ENCODE measurements at regions not wholly inside any gene's neighbourhood (a gene's known extent, or its start where the extent isn't known, plus 50 kb on each side); places are given as distances from the start of the nearest gene placed in this dataset.

DNA sequence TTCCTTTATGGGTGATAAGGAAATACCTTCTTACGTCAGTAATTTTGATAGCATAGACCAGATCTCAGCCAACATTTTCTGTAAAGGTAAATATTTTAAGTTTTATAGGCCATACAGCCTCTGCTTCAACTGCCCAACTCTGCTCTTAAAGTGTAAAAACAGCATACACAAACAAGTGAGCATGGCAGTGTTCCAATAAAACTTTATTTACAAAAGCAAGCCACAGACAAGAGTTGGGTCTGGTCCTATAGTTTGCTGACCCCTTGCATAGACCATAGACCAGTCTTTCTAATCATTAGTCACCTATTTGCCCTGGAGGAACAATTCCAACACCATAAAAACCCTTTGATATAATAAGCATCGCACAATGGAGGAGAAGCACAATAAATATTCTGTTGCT lies 398.8 kb downstream of the SFMBT2 start:
- Histone ChIP-seq H3K4me1 (ENCODE audit: control insufficient read depth, extremely low read depth, insufficient read depth, low read length) (no peaks in the 10 kb centered on the region), H4K20me1 (replicated peaks; ENCODE audit: control insufficient read depth, extremely low read depth, insufficient read depth, low read length) (no peaks in the 10 kb centered on the region), H3K27me3 (ENCODE audit: control insufficient read depth in 2 of 2, insufficient read depth in 2 of 2, low read length in 2 of 2) (no peaks in the 10 kb centered on the region), H3K4me3 (replicated peaks in 1 of 3; ENCODE audit: insufficient read depth in 1 of 3, low read depth in 1 of 3, low read length in 3 of 3) (no peak overlapping the region), H3K79me2 (ENCODE audit: control insufficient read depth, insufficient read depth, low read length) (no peaks in the 10 kb centered on the region), H2AFZ (ENCODE audit: low read depth, low read length) (no peak overlapping the region), H3K9me3 (replicated peaks; ENCODE audit: control insufficient read depth, insufficient read depth, low read length) (no peaks in the 10 kb centered on the region), H3K9me1 (replicated peaks; ENCODE audit: control insufficient read depth, extremely low read depth, insufficient read depth, low read length) (no peaks in the 10 kb centered on the region), H3K4me2 (ENCODE audit: insufficient read depth, low read length) (no peak overlapping the region), H3K36me3 (ENCODE audit: control insufficient read depth in 2 of 2, extremely low read depth in 1 of 2, insufficient read depth in 2 of 2, low read length in 2 of 2) (no peaks in the 10 kb centered on the region), H3K9ac (replicated peaks; ENCODE audit: extremely low read depth, insufficient read depth, low read length) (no peak overlapping the region), H3K27ac (ENCODE audit: insufficient read depth, low read depth, low read length) (no peak overlapping the region)
- intact Hi-C loops (cut with micrococcal nuclease) (no loop called here), dilution Hi-C loops (cut with MboI; ENCODE audit: extremely low pct_ligation_motif_present, low sequenced_read_pairs) (no loop called here)
- FAIRE-seq, result no peak
- ChIA-PET CTCF (no interaction called here), POLR2A (no interaction called here)
- TF ChIP-seq EZH2 (IDR thresholded peaks at IDR 0.05; ENCODE audit: borderline replicate concordance, low read depth, low read length, severe bottlenecking) (no peak), FOS (IDR thresholded peaks at IDR 0.05; ENCODE audit: borderline replicate concordance, insufficient read depth, low read length) (no peak), POLR2AphosphoS5 (IDR thresholded peaks at IDR 0.05; ENCODE audit: insufficient read depth, low read depth, low read length) (no peak), MYC (IDR thresholded peaks at IDR 0.05; ENCODE audit: low read depth, low read length) (no peak), POLR2A (IDR thresholded peaks at IDR 0.05; ENCODE audit: low read depth, low read length) (no peak), JUN (IDR thresholded peaks at IDR 0.05; ENCODE audit: borderline replicate concordance, insufficient read depth, insufficient read length, low read depth) (no peak), GATA2 (IDR thresholded peaks at IDR 0.05; ENCODE audit: insufficient read depth, insufficient read length, low read depth, low read length) (no peak)
- TF ChIP-seq, protein P1, sequence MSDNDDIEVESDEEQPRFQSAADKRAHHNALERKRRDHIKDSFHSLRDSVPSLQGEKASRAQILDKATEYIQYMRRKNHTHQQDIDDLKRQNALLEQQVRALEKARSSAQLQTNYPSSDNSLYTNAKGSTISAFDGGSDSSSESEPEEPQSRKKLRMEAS (IDR thresholded peaks at IDR 0.05; ENCODE audit: insufficient read depth, insufficient read length), result no peak
- TF ChIP-seq, protein P2, sequence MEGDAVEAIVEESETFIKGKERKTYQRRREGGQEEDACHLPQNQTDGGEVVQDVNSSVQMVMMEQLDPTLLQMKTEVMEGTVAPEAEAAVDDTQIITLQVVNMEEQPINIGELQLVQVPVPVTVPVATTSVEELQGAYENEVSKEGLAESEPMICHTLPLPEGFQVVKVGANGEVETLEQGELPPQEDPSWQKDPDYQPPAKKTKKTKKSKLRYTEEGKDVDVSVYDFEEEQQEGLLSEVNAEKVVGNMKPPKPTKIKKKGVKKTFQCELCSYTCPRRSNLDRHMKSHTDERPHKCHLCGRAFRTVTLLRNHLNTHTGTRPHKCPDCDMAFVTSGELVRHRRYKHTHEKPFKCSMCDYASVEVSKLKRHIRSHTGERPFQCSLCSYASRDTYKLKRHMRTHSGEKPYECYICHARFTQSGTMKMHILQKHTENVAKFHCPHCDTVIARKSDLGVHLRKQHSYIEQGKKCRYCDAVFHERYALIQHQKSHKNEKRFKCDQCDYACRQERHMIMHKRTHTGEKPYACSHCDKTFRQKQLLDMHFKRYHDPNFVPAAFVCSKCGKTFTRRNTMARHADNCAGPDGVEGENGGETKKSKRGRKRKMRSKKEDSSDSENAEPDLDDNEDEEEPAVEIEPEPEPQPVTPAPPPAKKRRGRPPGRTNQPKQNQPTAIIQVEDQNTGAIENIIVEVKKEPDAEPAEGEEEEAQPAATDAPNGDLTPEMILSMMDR (IDR thresholded peaks at IDR 0.05; ENCODE audit: extremely low read depth in 1 of 2, insufficient read depth in 1 of 2, low read depth in 1 of 2, low read length in 2 of 2), result no peak
- DNase-seq (ENCODE audit: low read depth, low spot score), result no peak
- BruUV-seq (replicated peaks), result no TSS peak
